NCI-H510A (cell line): ENCODE measurements at regions not wholly inside any gene's neighbourhood (a gene's known extent, or its start where the extent isn't known, plus 50 kb on each side); places are given as distances from the start of the nearest gene placed in this dataset.
A peak's percentile ranks its signal among the peaks of the same experiment; 100 is the strongest.

Experiments used
- DNase-seq: peaks from one replicate; lab custom pipeline; 2025; lab: John Stamatoyannopoulos, UW

- no peak for DNase-seq
Measured at GRCh38 chr9:129400971-129401622, 219.8 kb downstream of the C9orf50 start.

GRCh38 chr9:129400001-129400970, 220.6 kb downstream of the C9orf50 start:
- no peak for DNase-seq

- DNase-seq = no peak
Measured at GRCh38 chr9:129399634-129399990, 221.3 kb downstream of the C9orf50 start.

- DNase-seq = no peak
Measured at GRCh38 chr9:129398961-129399633, 221.0 kb upstream of the IER5L start.

- no peak for DNase-seq
Measured at GRCh38 chr9:129398101-129398960, 220.3 kb upstream of the IER5L start.

GRCh38 chr9:129397335-129397734, 219.3 kb upstream of the IER5L start:
- DNase-seq = no peak

GRCh38 chr9:129396365-129396708, 218.3 kb upstream of the IER5L start:
- DNase-seq = no peak

- DNase-seq = no peak
Measured at GRCh38 chr9:129395633-129396364, 217.7 kb upstream of the IER5L start.

- no peak for DNase-seq
Measured at GRCh38 chr9:129394886-129395279, 216.8 kb upstream of the IER5L start.

- peak; percentile 70 for DNase-seq
Measured at GRCh38 chr9:129394061-129394885, 216.2 kb upstream of the IER5L start.

GRCh38 chr9:129393064-129393463, 215.0 kb upstream of the IER5L start:
- no peak for DNase-seq

GRCh38 chr9:129392093-129392541, 214.1 kb upstream of the IER5L start:
- DNase-seq = no peak

GRCh38 chr9:129391221-129391661, 213.2 kb upstream of the IER5L start:
- DNase-seq = no peak

GRCh38 chr9:129390541-129390940, 212.5 kb upstream of the IER5L start:
- no peak for DNase-seq

GRCh38 chr9:129387822-129388221, 209.8 kb upstream of the IER5L start:
- DNase-seq = no peak

GRCh38 chr9:129386812-129387177, 208.7 kb upstream of the IER5L start:
- no peak for DNase-seq

- DNase-seq = no peak
Measured at GRCh38 chr9:129385211-129385934, 207.3 kb upstream of the IER5L start.

GRCh38 chr9:129384491-129385210, 206.6 kb upstream of the IER5L start:
- DNase-seq = no peak
